ENCODE measurements at regions not wholly inside any gene's neighbourhood (a gene's known extent, or its start where the extent isn't known, plus 50 kb on each side); places are given as distances from the start of the nearest gene placed in this dataset.

GRCh38 chr9:13448482-13448881, 169.0 kb upstream of the MPDZ start:
- Mint-ChIP-seq H3K27ac (ENCODE audit: unreplicated experiment) (peak overlapping the region; percentile 76), H3K27me3 (ENCODE audit: unreplicated experiment) (peaks cover 2% of the 10 kb centered on the region), H3K4me1 (ENCODE audit: unreplicated experiment) (peaks cover 63% of the 10 kb centered on the region), H3K9me3 (ENCODE audit: unreplicated experiment) (no peaks in the 10 kb centered on the region), H3K36me3 (ENCODE audit: low read depth, unreplicated experiment) (no peaks in the 10 kb centered on the region), H3K4me3 (ENCODE audit: unreplicated experiment) (no peak overlapping the region)
- TF ChIP-seq CTCF (IDR thresholded peaks at IDR 0.05; ENCODE audit: unreplicated experiment), result no peak
- DNase-seq (ENCODE audit: low spot score), result no peak

GRCh38 chr9:13447843-13448422, 168.4 kb upstream of the MPDZ start:
- peaks cover 64% of the 10 kb centered on the region for H3K4me1 Mint-ChIP-seq (ENCODE audit: unreplicated experiment)
- H3K36me3 Mint-ChIP-seq (ENCODE audit: low read depth, unreplicated experiment), result no peaks in the 10 kb centered on the region
- peak overlapping the region; percentile 76 for H3K27ac Mint-ChIP-seq (ENCODE audit: unreplicated experiment)
- peaks cover 2% of the 10 kb centered on the region for H3K27me3 Mint-ChIP-seq (ENCODE audit: unreplicated experiment)
- no peaks in the 10 kb centered on the region for H3K9me3 Mint-ChIP-seq (ENCODE audit: unreplicated experiment)
- DNase-seq (ENCODE audit: low spot score), result peak; percentile 9
- H3K4me3 Mint-ChIP-seq (ENCODE audit: unreplicated experiment), result peak overlapping the region; percentile 42
- TF ChIP-seq CTCF (IDR thresholded peaks at IDR 0.05; ENCODE audit: unreplicated experiment), result no peak

GRCh38 chr9:13446938-13447842, 167.7 kb upstream of the MPDZ start:
- peak overlapping the region; percentile 42 for H3K4me3 Mint-ChIP-seq (ENCODE audit: unreplicated experiment)
- H3K4me1 Mint-ChIP-seq (ENCODE audit: unreplicated experiment), result peaks cover 67% of the 10 kb centered on the region
- no peak for TF ChIP-seq CTCF (IDR thresholded peaks at IDR 0.05; ENCODE audit: unreplicated experiment)
- no peaks in the 10 kb centered on the region for H3K9me3 Mint-ChIP-seq (ENCODE audit: unreplicated experiment)
- no peaks in the 10 kb centered on the region for H3K36me3 Mint-ChIP-seq (ENCODE audit: low read depth, unreplicated experiment)
- H3K27me3 Mint-ChIP-seq (ENCODE audit: unreplicated experiment), result peaks cover 2% of the 10 kb centered on the region
- no peak for DNase-seq (ENCODE audit: low spot score)
- peak overlapping the region; percentile 76 for H3K27ac Mint-ChIP-seq (ENCODE audit: unreplicated experiment)

DNA sequence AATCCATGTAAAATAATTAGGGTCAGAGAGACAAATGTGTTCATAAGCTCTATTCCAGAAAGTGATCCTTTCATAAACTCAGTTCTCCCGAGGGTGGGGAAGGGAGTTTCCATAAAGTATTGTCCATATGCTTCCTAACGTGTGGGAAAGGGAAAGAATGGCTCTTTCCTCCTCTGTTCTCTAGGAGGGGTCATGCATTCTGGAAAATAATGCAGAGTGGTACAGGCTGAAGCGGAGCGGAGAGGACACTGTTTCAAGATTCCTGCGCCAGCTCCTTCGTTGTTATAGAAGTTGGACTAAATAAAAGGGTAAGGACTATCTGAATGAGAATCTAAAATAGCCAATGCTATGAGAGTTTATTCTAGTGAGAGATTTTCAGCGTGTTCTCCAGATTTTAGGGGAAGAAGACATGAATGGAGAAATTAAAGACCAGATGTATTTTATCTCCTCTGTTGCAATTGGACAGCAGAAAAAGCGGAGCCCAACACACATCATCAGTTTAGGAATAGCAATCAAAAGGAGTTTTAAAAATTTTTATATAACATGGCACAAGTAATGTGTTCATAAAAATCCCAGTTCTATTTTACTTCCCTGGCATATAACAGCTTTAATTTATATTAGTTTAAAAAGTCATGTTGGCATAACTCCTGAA, 166.9 kb upstream of the MPDZ start:
- no peak for TF ChIP-seq CTCF (IDR thresholded peaks at IDR 0.05; ENCODE audit: unreplicated experiment)
- Mint-ChIP-seq H3K27me3 (ENCODE audit: unreplicated experiment) (peaks cover 2% of the 10 kb centered on the region), H3K4me1 (ENCODE audit: unreplicated experiment) (peaks cover 67% of the 10 kb centered on the region), H3K9me3 (ENCODE audit: unreplicated experiment) (no peaks in the 10 kb centered on the region), H3K27ac (ENCODE audit: unreplicated experiment) (peak overlapping the region; percentile 72), H3K36me3 (ENCODE audit: low read depth, unreplicated experiment) (no peaks in the 10 kb centered on the region), H3K4me3 (ENCODE audit: unreplicated experiment) (peak overlapping the region; percentile 61)
- DNase-seq (ENCODE audit: low spot score), result no peak

Measured in endothelial cell (in vitro differentiated cells).